ENCODE measurements at regions not wholly inside any gene's neighbourhood (a gene's known extent, or its start where the extent isn't known, plus 50 kb on each side); places are given as distances from the start of the nearest gene placed in this dataset.

GRCh38 chr6:71406865-71407860 is 118.6 kb downstream of the OGFRL1 start:
- no peak overlapping the region for H3K4me3 ChIP-seq
- WGBS (ENCODE audit: insufficient coverage, low coverage, low lambda C conversion rate, missing lambda C conversion rate) = 76% methylated on average over 5 of the region's 5 CpGs
- no peak overlapping the region for H3K27ac ChIP-seq
- no peak for TF ChIP-seq POLR2A (IDR thresholded peaks at IDR 0.05)
- no peak for TF ChIP-seq CTCF (IDR thresholded peaks at IDR 0.05)
- H3K27me3 ChIP-seq = no peaks in the 10 kb centered on the region
- H3K4me1 ChIP-seq = peaks cover 0 to 37% (median 11%) of the 10 kb centered on the region in 4 donors
- ATAC-seq (no peak), DNase-seq (no peak)
- H3K36me3 ChIP-seq = no peaks in the 10 kb centered on the region
- no peaks in the 10 kb centered on the region for H3K9me3 ChIP-seq
- intact Hi-C loops (cut with DNase I) = no loop called here

- WGBS (ENCODE audit: insufficient coverage, low coverage, low lambda C conversion rate, missing lambda C conversion rate) = 100% methylated on average over 1 of the region's 1 CpG
Observed at GRCh38 chr6:71408787-71409723, 120.4 kb downstream of the OGFRL1 start.

GRCh38 chr6:71410164-71410566 is 121.6 kb downstream of the OGFRL1 start:
- Histone ChIP-seq H3K27me3 (no peaks in the 10 kb centered on the region), H3K4me1 (peaks cover 0 to 36% (median 11%) of the 10 kb centered on the region in 4 donors), H3K36me3 (no peaks in the 10 kb centered on the region), H3K9me3 (no peaks in the 10 kb centered on the region), H3K27ac (no peak overlapping the region), H3K4me3 (no peak overlapping the region)
- ATAC-seq = no peak
- 66% methylated on average over 3 of the region's 4 CpGs for WGBS (ENCODE audit: insufficient coverage, low coverage, low lambda C conversion rate, missing lambda C conversion rate)
- TF ChIP-seq POLR2A (IDR thresholded peaks at IDR 0.05) (no peak), CTCF (IDR thresholded peaks at IDR 0.05) (no peak)
- no peak for DNase-seq
- intact Hi-C loops (cut with DNase I) = no loop called here

More at GRCh38 chr6:71408787-71409723, 120.4 kb downstream of the OGFRL1 start:
- Histone ChIP-seq H3K27ac (no peak overlapping the region), H3K4me3 (no peak overlapping the region), H3K4me1 (peaks cover 0 to 45% (median 13%) of the 10 kb centered on the region in 4 donors), H3K9me3 (no peaks in the 10 kb centered on the region), H3K27me3 (no peaks in the 10 kb centered on the region), H3K36me3 (no peaks in the 10 kb centered on the region)
- ATAC-seq (no peak), DNase-seq (no peak)
- TF ChIP-seq CTCF (IDR thresholded peaks at IDR 0.05) = no peak
- intact Hi-C loops (cut with DNase I) = no loop called here

- DNase-seq (no peak), ATAC-seq (no peak)
- H3K27me3 ChIP-seq = no peaks in the 10 kb centered on the region
- peaks cover 0 to 31% (median 9%) of the 10 kb centered on the region in 4 donors for H3K4me1 ChIP-seq
- no peaks in the 10 kb centered on the region for H3K9me3 ChIP-seq
- H3K4me3 ChIP-seq = no peak overlapping the region
- WGBS (ENCODE audit: insufficient coverage, low coverage, low lambda C conversion rate, missing lambda C conversion rate) = 80% methylated on average over 1 of the region's 1 CpG
- intact Hi-C loops (cut with DNase I) = no loop called here
- TF ChIP-seq POLR2A (IDR thresholded peaks at IDR 0.05) (no peak), CTCF (IDR thresholded peaks at IDR 0.05) (no peak)
- peaks cover 0 to 4% (median under 1%) of the 10 kb centered on the region in 4 donors for H3K36me3 ChIP-seq
- no peak overlapping the region for H3K27ac ChIP-seq
Observed at GRCh38 chr6:71410681-71411080, 122.1 kb downstream of the OGFRL1 start.
